NCI-H526 treated with DMSO at 0.1 percent for 48 hours (cell line): ENCODE measurements at regions not wholly inside any gene's neighbourhood (a gene's known extent, or its start where the extent isn't known, plus 50 kb on each side); places are given as distances from the start of the nearest gene placed in this dataset.
"Not testable (repeated sequence)": the region's sequence is repeated elsewhere in the genome, so short reads cannot be mapped to it uniquely, and the experiment has no call there.

Source experiments
- DNase-seq: peaks from one replicate; lab custom pipeline; 2025; lab: John Stamatoyannopoulos, UW

DNA sequence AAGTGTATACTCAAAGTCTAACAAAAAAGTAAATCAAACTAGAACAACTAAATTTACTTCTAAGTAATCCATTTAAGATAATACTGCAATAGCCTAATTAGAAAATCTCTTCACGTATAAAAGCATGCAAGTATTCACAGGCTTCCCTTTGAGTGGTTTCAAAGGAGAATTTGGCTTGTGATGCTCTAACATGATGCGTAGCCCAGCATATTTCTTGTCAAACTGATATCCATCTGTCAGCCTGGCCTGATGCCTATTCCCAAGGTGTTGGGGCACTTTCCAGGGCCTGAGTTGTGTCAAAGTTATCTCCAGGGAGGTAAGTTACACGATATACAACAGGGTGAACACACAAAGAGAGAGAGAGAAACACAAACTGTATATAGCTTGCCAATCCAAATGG, 287.0 kb upstream of the MAGEB18 start:
- DNase-seq: no peak

DNA sequence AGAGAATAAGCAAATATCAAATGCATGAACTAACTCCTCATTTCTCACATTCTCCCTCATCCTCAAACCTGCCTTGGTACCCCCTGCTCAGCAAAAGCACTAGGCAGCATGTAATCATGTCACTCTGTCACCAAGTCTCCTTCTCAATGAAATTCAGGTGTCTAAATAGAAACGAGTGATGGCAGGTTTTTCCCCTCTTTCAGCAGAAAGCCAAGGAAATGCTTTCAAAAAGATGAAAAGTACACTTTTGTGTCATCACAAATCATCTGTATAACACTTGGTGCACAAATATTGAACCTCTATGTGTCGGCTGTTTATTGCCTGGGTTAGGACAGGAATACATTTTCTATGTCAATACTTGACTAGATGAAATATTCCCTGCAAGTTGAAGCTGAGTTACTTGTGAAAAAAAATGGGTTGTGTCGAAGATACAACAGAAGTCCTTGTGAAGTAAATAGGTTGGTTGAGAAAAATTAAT, 285.1 kb upstream of the MAGEB18 start:
- DNase-seq: no peak

DNA sequence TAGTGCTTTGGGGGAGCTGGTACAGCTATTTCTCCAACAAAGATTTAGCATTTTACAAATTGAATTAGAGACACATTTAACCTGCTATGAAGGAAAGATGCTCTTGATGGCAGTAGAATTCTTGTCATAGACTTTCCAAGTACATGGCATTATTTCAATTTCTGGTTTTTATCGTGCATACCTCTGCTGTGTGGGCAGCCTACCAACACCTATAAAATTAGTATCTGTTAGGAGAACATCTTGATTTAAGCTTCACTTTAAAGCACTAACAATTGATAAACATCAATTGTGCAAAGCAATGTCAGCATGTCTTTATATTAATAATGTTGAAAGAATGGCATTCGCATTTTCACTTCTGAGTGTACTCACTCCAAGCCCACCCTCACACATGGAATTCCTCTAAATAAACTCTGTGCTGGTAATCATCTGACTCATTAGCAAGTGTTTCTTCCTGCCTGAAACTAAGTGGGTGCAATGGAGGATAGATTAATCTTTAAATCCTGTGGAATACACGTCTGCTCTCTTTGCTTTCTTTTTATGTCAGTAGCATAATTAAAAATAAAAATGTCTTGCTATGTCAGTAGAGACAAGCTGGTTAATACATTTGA, 279.8 kb upstream of the MAGEB18 start:
- DNase-seq: no peak

DNA sequence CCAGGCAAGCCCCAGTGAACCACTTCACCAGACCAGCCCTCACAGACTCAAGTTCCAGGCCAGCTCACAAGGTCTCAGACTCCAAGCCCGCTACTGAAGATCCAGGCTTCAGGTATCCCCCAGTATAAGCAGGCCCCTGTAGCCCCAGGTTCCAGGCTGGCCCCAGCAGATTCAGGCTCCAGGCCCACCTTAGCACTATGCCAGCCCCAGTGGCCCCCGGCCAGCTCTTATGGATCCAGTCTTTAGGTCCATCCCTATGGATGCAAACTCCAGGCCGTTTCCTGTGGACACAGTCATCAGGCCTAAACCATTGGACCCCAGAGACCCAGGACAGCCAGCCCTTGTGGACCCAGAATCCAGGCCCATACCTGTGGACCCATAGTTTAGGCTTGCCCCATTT, 277.8 kb upstream of the MAGEB18 start:
- no peak for DNase-seq

DNA sequence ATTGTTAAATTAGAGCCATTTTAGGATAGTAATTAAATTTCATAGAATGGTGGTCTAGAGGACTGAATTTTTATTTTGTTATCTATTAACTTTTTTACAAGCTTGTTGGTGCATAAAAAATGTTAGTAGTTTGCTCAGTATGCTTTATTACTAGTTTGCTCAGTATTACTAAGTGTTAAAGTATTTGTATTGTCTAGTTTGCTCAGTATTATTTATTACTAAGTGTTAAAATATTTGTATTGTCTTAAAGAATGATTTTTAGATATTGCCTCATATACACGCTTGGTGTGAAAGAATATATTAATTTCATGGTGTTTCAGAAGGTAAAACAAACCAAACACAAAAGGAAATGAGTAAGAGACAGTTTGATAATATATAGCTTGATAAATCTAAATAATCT, 268.4 kb upstream of the MAGEB18 start:
- DNase-seq: no peak

DNA sequence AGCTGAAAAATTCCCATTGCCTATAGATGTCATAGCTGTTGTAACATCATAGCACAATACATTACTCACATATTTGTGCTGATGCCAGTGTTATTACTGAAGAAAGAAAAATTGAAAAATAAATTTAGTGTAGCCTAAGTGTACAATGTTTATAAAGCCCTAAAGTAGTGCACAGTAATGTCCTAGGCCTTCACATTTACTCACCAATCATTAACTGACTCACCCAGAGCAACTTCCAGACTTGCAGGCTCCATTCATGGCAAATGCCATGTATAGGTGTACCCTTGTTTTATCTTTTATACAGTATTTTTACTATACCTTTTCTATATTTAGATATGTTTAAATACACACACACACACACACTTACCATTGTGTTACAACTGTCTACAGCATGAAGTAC, 265.4 kb upstream of the MAGEB18 start:
- no peak for DNase-seq

DNA sequence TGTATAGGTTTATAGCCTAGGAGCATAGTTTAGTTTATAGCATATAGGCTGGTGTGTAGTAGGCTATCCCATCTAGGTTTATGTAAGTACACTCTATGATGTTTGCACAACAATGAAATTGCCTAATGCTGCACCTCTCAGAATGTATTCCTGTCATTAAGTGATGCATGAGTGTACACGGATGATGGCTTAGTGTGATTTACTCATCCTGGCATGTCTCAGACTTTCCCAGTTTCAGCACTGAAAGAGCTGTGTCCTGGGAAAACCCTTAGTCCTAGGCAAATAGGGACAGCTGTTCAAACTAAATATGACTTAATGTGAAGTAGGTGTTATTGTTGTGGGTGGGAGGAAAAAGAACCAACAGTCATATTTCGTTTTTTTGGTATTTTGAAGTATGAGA, 264.9 kb upstream of the MAGEB18 start:
- DNase-seq: no peak

DNA sequence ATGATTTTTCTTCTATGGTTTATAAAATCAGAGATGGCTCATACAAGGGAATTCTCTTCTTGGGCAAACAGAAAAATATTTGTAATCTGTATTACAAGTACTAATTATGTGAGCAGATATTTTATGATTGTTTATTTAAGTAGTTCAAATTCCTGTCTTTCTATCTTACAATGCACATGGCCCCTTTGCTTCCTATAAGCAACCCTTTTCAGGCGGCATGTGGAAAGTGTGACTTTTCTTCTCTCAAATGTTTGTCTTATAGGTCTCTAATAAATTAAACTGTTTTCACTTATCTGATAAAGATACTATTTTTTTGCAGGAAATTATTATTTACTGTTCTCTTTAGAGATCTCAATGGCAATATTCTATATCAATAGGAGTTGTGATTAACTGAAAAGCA, 259.3 kb upstream of the MAGEB18 start:
- no peak for DNase-seq

DNA sequence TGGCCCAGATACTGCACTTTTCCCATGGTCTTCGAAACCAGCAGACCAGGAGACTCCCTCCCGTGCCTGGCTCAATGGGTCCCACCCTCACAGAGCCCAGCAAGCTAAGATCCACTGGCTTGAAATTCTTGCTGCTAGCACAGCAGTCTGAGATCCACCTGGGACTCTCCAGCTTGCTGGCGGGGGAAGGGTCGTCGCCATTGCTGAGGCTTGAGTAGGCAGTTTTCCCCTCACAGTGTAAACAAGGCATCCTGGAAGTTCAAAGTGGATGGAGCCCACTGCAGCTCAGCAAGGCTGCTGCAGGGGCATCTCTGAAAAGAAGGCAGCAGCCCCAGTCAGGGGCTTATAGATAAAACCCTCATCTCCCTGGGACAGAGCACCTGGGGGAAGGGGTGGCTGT, 255.6 kb upstream of the MAGEB18 start:
- not testable (repeated sequence) for DNase-seq

DNA sequence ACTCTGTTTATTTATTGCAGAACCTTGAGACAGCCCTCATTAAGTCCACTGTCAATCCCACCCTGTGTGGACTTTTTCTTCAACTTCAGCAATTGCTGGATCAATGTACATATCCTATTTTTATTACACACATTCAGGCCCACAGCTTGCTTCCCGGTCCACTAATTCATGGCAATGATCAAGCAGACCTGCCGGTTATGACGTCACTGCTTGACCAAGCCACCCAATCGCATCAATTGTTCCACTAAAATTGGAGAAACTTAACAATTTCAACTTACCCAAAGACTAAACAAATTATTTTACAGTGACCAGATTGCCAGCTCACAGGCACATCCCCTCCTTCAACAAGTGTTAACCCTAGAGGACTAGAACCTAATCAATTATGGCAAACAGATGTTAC, 240.4 kb upstream of the MAGEB18 start:
- DNase-seq: no peak

DNA sequence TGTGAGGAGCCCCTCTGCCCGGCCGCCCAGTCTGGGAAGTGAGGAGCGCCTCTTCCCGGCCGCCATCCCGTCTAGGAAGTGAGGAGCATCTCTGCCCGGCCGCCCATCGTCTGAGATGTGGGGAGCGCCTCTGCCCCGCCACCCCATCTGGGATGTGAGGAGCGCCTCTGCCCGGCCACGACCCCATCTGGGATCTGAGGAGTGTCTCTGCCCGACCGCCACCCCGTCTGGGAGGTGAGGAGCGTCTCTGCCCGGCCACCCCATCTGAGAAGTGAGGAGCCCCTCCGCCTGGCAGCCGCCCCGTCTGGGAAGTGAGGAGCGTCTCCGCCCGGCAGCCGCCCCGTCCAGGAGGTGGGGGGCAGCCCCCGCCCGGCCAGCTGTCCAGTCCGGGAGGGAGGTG, 232.4 kb upstream of the MAGEB18 start:
- not testable (repeated sequence) for DNase-seq

DNA sequence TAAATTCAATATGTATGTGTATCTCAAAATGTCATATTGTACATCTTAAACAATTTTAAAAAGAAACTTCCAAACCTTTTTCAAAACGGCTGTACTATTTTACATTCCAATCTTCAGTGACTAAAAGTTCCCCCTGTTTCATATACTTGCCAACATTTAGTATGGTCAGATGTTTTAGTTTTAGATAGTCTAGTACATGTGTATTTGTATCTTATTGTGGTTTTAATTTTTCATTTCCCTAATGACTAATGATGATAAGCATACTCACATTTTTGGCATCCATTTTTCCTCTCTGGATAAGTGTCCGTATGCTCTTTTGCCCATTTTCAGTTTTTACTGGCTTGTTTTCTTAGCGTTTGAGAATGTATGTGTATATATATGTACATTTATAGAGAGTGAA, 212.2 kb upstream of the MAGEB18 start:
- DNase-seq: no peak

DNA sequence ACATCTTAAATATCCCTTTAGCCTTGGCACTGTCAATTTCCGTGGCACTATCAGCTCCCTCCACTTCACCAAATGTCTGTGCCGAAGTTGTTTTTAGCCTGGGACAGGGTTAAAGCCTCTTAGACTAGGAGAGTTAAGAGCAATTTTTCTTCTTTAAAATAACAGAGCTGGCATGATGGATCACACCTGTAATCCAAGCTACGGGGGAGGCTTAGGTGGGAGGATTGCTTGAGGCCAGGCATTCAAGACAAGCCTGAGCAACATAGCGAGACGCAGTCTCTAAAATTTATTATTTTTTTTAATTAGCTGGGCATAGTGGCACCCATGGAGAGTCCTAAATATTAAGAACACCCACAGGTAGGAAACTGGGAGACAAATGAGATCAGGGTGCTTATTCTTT, 209.8 kb upstream of the MAGEB18 start:
- no peak for DNase-seq

DNA sequence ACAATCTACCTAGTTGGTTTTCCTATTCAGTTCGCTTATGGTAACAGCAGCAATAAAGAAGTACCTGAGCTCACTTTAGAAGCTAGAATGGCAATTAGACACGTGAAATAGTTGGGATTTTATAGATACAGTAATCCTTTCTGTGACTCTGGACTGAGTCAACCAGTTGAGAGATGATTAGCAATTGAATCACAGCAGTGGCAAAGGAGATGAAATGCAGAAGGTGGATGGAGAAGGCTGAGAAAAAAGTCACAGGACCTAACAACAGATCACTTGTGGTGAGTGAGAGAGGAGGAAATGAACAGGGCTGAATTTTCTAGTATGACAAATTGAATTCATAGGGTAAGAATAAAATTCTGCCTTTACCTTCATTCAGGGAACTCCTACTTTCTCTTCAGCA, 197.1 kb upstream of the MAGEB18 start:
- no peak for DNase-seq

DNA sequence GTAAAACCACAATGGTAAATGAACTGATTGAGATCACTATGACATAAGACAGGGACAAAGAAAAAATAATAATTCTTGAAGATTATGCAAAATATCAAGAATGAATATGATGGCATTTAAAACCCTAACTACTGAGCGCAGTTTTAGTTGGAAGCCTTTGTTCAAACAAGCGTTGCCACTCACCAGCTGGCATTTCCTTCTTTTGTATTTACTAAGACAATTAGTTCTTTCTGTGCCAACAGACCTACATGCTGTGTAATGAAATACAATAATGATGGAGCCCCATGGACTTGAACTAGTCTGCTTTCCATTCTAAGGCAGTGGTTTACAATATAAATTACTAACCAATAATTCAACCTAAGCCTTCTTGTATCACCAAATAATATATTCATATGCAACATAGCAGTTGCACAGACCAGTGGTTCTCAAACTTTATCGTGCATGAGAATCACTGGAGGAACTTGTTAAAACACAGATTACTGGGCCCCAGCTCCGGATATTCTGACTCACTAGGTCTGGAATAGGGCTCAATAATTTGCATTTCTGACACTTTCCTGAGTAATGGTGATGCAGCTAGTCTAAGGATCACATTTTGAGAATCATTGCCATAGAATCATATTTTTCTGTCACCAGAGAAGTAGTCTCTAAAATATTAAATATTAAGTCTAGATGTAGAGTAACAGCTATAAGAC, 196.4 kb upstream of the MAGEB18 start:
- DNase-seq: no peak

DNA sequence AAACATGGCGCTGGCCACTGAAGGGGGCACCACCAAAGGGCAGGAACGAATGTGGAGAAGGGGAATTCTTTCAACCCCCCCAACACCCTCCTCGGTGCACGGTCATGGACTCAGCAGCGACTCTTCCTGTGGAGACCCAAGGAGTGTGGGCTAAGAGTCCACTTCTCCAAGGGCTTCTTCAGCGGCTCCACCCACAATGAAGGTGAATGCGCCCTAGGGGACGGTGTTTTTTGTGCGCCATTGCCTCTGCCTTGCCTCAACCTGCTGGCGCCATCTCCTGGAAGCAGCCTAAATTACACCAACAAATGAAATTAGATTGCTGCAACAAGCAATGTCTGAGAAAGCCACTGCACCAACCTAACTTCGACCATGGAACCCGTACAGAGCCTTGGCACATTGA, 169.2 kb upstream of the MAGEB18 start:
- DNase-seq: no peak

DNA sequence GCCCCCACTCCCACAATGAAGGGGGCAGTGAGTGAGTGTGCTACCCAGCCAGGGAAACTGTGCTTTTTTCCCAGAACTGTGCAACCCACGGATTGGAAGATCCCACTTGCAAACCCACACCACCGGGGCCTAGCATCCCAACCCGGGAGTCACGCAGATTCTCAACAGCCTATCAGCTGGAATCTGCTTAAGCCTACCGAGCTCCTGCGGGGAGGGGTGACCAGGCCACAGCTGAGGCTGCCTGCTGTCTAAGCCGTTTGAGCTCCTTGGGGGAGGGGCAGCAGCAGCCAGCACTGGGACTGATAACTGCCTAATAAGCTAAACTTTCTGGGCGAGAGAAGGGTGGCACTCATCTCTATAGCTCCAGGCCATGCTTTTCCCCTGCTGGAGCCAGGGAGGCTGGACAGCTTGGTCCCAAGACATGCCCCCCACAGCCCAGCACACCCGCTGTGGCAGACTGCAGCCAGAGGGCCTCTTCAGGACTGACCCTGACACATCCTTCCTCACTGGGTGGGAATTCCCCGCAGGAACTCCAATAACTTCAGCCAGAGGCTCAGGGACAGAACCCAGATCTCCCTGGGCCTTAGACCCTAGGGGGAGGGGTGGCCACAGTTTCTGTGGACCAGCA, 161.3 kb upstream of the MAGEB18 start:
- DNase-seq: no peak

DNA sequence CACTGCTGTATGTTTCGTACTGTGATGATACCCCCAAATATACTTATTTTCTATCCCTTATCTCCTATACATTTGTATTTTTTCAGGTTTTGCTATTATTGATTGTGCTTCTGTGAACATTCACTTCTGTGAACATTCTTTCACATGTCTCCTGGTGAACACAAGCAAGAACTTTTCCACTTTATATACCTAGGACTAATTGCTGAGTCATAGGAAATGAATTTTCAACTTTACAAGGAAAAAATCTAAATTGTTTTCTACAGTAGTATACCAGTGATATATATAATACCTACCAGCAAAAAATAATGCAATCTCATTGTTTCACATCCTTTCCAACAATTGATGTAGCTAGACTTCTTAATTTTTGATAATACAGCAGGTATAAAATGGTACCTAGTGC, 139.5 kb upstream of the MAGEB18 start:
- no peak for DNase-seq

DNA sequence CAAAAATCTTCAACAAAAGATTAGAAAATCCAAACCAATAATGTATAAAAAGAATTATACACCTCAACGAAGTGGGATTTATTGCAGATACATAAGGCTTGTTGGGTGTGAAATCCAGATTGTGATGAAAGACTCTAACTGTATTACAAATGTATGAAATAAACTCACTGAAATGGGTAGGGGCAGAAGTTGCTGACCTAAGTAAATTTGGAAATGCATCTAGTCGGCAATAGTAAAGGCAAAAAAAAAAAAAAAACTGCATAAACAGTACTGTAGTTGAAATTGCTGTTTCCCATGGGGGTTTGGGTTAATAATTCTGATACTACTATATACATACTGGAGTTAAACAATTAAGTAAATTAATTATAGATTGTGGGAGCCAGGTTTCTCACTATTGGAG, 130.7 kb upstream of the MAGEB18 start:
- DNase-seq: no peak

DNA sequence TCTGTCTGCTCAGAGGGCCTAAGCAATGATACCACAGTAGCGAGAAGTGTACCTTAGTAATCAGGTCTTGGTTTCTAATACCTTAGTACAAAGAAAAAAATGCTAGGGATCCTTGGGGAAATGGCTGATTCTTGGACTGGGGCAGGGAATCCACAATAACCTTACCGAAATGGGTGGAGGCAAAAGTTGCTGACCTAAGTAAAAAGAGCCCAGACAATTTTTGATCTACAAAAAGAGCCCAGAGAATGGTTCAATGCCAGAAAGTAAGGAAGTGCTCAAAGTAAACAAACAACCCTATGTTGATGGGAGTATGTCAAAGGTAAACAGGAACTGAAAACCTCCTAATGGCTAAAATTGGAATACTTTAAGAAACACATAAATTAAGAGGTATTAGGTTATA, 130.1 kb upstream of the MAGEB18 start:
- no peak for DNase-seq

DNA sequence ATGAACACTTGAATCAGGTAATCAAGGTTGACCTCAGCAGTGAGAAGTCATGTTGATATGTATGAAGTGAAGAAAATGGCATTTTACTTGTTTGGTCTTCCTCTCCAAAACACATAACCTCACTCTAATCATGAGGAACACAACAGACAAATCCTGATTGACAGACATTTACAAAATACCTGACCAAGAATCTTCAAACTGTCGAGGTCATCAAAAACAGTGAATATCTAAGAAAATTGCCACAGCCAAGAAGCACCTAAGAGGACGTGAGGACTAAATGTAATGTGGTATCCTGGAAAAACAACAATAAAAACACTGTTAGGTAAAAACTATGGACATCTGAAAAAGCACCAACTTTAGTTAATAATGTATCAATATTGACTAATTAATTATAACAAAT, 129.5 kb upstream of the MAGEB18 start:
- DNase-seq: no peak

DNA sequence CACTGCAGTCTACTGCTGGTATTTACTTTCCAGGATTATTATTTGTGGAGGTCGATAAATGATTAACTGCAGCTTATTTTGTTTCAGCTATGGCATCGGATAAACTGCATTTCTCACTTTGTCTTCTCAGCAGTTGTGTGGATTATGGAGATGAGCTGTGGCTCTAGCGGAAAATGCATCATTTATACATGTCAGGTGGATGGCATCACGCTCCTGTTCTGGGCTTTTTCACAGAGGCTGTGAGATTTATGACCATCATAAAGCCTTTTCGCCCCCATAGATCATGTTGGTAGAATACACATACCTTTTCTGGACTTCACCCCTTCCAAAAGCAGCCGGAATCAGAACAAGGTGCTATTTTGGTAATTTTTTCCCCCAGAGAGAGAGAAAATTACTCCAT, 118.8 kb upstream of the MAGEB18 start:
- no peak for DNase-seq

DNA sequence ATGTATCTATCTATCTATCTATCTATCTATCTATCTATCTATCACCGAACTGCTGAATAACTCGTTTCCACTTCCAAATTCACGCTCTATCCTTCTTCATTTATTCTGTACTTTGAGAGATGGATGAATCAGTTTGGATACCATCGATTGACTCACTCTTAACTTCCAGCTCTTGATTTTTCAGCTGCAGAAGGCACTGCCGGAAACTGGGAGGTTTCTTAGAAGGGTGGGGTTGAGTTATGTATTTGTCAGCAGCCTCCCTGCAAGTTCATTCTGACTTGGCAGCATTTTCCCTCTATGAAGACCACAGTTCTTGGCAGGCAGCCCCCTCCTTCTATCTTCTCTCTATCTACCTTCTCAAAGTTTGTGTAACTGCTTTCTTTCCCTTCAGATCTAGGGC, 112.0 kb upstream of the MAGEB18 start:
- DNase-seq: no peak
